ENCODE measurements at regions not wholly inside any gene's neighbourhood (a gene's known extent, or its start where the extent isn't known, plus 50 kb on each side); places are given as distances from the start of the nearest gene placed in this dataset.

GRCh38 chr3:25174251-25174650 is 253.8 kb upstream of the RARB start:
- no peaks in the 10 kb centered on the region for H3K36me3 ChIP-seq (ENCODE audit: control insufficient read depth, insufficient read depth, low read length)
- H3K4me3 Mint-ChIP-seq (ENCODE audit: unreplicated experiment): no peak overlapping the region
- POLR2A ChIA-PET: no interaction called here
- no peak overlapping the region for H3K27ac Mint-ChIP-seq (ENCODE audit: unreplicated experiment)
- no peaks in the 10 kb centered on the region for H3K36me3 Mint-ChIP-seq (ENCODE audit: insufficient read depth, unreplicated experiment)
- H3K4me1 ChIP-seq: no peaks in the 10 kb centered on the region
- H3K4me1 Mint-ChIP-seq (ENCODE audit: low read depth, unreplicated experiment): no peaks in the 10 kb centered on the region
- BruUV-seq (replicated peaks): no TSS peak
- CTCF ChIA-PET: no interaction called here
- no peaks in the 10 kb centered on the region for H3K27me3 ChIP-seq (replicated peaks; ENCODE audit: control insufficient read depth, insufficient read depth, low read length)
- intact Hi-C loops (cut with micrococcal nuclease; ENCODE audit: unreplicated experiment): no loop called here
- no peak for TF ChIP-seq CTCF (IDR thresholded peaks at IDR 0.05; ENCODE audit: insufficient read depth in 1 of 2, low read depth in 1 of 2, low read length in 1 of 2, severe bottlenecking in 1 of 2, unreplicated experiment in 1 of 2)
- H3K4me3 ChIP-seq (ENCODE audit: low read depth, low read length): no peak overlapping the region
- no peak for DNase-seq
- no peaks in the 10 kb centered on the region for H3K9me3 Mint-ChIP-seq (ENCODE audit: unreplicated experiment)
- no peaks in the 10 kb centered on the region for H3K27me3 Mint-ChIP-seq (ENCODE audit: insufficient read depth, unreplicated experiment)
- H3K9me3 ChIP-seq: peaks cover under 1% of the 10 kb centered on the region; the same call in 1 of the 2 replicates

GRCh38 chr3:25177041-25177440 is 251.0 kb upstream of the RARB start:
- TF ChIP-seq CTCF (IDR thresholded peaks at IDR 0.05; ENCODE audit: insufficient read depth in 1 of 2, low read depth in 1 of 2, low read length in 1 of 2, severe bottlenecking in 1 of 2, unreplicated experiment in 1 of 2): no peak
- no peak overlapping the region for H3K4me3 Mint-ChIP-seq (ENCODE audit: unreplicated experiment)
- Histone ChIP-seq H3K4me3 (ENCODE audit: low read depth, low read length) (no peak overlapping the region), H3K9me3 (no peaks in the 10 kb centered on the region), H3K4me1 (no peaks in the 10 kb centered on the region), H3K27me3 (replicated peaks; ENCODE audit: control insufficient read depth, insufficient read depth, low read length) (no peaks in the 10 kb centered on the region), H3K36me3 (ENCODE audit: control insufficient read depth, insufficient read depth, low read length) (no peaks in the 10 kb centered on the region)
- ChIA-PET POLR2A (no interaction called here), CTCF (no interaction called here)
- no peak for DNase-seq
- H3K4me1 Mint-ChIP-seq (ENCODE audit: low read depth, unreplicated experiment): no peaks in the 10 kb centered on the region
- no peak overlapping the region for H3K27ac Mint-ChIP-seq (ENCODE audit: unreplicated experiment)
- no peaks in the 10 kb centered on the region for H3K27me3 Mint-ChIP-seq (ENCODE audit: insufficient read depth, unreplicated experiment)
- BruUV-seq (replicated peaks): no TSS peak
- H3K9me3 Mint-ChIP-seq (ENCODE audit: unreplicated experiment): no peaks in the 10 kb centered on the region
- intact Hi-C loops (cut with micrococcal nuclease; ENCODE audit: unreplicated experiment): no loop called here
- no peaks in the 10 kb centered on the region for H3K36me3 Mint-ChIP-seq (ENCODE audit: insufficient read depth, unreplicated experiment)

GRCh38 chr3:25178672-25179071 is 249.4 kb upstream of the RARB start:
- CTCF ChIA-PET: no interaction called here
- Histone ChIP-seq H3K9me3 (no peaks in the 10 kb centered on the region), H3K4me1 (no peaks in the 10 kb centered on the region), H3K4me3 (ENCODE audit: low read depth, low read length) (no peak overlapping the region), H3K36me3 (ENCODE audit: control insufficient read depth, insufficient read depth, low read length) (no peaks in the 10 kb centered on the region), H3K27me3 (replicated peaks; ENCODE audit: control insufficient read depth, insufficient read depth, low read length) (no peaks in the 10 kb centered on the region)
- no TSS peak for BruUV-seq (replicated peaks)
- no peak for TF ChIP-seq CTCF (IDR thresholded peaks at IDR 0.05; ENCODE audit: insufficient read depth in 1 of 2, low read depth in 1 of 2, low read length in 1 of 2, severe bottlenecking in 1 of 2, unreplicated experiment in 1 of 2)
- DNase-seq: no peak
- H3K4me1 Mint-ChIP-seq (ENCODE audit: low read depth, unreplicated experiment): no peaks in the 10 kb centered on the region
- no peaks in the 10 kb centered on the region for H3K27me3 Mint-ChIP-seq (ENCODE audit: insufficient read depth, unreplicated experiment)
- H3K4me3 Mint-ChIP-seq (ENCODE audit: unreplicated experiment): no peak overlapping the region
- intact Hi-C loops (cut with micrococcal nuclease; ENCODE audit: unreplicated experiment): no loop called here
- H3K9me3 Mint-ChIP-seq (ENCODE audit: unreplicated experiment): no peaks in the 10 kb centered on the region
- POLR2A ChIA-PET: no interaction called here
- H3K27ac Mint-ChIP-seq (ENCODE audit: unreplicated experiment): no peak overlapping the region
- no peaks in the 10 kb centered on the region for H3K36me3 Mint-ChIP-seq (ENCODE audit: insufficient read depth, unreplicated experiment)

Data from Caco-2 (cell line).